ENCODE measurements at regions not wholly inside any gene's neighbourhood (a gene's known extent, or its start where the extent isn't known, plus 50 kb on each side); places are given as distances from the start of the nearest gene placed in this dataset.

DNA sequence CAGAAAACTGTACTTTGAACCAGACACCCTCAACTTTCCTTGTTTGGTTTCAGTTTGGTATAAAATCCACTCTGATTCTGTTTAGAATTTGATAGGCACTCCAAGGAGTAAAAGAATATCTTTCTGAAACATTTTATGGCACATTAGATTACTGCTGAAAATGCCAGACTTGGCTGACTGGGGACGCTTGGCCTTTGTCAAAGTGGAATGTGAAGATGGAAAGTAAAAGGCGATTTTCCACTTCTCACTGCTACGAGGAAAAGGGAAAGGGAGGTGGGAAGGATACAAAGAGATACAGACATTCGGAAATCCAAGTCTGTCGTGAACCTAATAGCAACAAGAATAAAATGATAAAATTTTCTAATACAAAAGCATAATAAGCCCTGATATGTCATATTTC is 203.9 kb downstream of the DMRT2 start:
- no peak for TF ChIP-seq POLR2A (IDR thresholded peaks at IDR 0.05)
- TF ChIP-seq, protein P1, sequence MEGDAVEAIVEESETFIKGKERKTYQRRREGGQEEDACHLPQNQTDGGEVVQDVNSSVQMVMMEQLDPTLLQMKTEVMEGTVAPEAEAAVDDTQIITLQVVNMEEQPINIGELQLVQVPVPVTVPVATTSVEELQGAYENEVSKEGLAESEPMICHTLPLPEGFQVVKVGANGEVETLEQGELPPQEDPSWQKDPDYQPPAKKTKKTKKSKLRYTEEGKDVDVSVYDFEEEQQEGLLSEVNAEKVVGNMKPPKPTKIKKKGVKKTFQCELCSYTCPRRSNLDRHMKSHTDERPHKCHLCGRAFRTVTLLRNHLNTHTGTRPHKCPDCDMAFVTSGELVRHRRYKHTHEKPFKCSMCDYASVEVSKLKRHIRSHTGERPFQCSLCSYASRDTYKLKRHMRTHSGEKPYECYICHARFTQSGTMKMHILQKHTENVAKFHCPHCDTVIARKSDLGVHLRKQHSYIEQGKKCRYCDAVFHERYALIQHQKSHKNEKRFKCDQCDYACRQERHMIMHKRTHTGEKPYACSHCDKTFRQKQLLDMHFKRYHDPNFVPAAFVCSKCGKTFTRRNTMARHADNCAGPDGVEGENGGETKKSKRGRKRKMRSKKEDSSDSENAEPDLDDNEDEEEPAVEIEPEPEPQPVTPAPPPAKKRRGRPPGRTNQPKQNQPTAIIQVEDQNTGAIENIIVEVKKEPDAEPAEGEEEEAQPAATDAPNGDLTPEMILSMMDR (IDR thresholded peaks at IDR 0.05) = no peak
